B cell (primary cell): ENCODE measurements at regions not wholly inside any gene's neighbourhood (a gene's known extent, or its start where the extent isn't known, plus 50 kb on each side); places are given as distances from the start of the nearest gene placed in this dataset.

Experiments
- EZH2 ChIP-seq: IDR thresholded peaks from 2 replicates; pipeline ENCODE4 v1.6.1; 2012; ENCODE audit warnings: borderline replicate concordance, low read depth, mild to moderate bottlenecking, moderate library complexity, low read length; ENCODE audit not compliant: insufficient read depth, poor library complexity, severe bottlenecking
- TF ChIP-seq, protein P1 (sequence below): fragments of 200-600 bp; IDR thresholded peaks from one replicate; pipeline ENCODE4 v1.8.0; 2022; ENCODE audit warnings: antibody characterized with exemption, mild to moderate bottlenecking

DNA sequence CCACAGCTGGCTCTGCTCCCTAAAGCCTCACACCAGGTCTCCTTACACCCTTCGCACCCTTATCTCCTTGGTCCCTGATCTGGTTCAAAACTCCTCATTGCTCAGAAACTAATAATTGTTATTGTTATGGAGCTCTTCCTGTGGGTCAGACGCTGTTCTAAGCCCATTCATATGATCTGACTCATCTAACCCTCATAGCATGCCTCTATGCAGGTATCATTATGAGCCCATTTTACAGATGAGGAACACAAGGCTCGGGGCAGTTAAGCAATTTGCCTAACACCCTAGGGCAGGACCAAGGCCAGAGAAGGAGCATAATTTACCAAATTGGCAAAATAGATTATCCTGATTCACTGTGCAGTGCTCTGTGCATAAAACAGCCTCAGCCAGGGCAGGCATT is 51.8 kb upstream of the CCDC167 start:
- TF ChIP-seq, protein P1, sequence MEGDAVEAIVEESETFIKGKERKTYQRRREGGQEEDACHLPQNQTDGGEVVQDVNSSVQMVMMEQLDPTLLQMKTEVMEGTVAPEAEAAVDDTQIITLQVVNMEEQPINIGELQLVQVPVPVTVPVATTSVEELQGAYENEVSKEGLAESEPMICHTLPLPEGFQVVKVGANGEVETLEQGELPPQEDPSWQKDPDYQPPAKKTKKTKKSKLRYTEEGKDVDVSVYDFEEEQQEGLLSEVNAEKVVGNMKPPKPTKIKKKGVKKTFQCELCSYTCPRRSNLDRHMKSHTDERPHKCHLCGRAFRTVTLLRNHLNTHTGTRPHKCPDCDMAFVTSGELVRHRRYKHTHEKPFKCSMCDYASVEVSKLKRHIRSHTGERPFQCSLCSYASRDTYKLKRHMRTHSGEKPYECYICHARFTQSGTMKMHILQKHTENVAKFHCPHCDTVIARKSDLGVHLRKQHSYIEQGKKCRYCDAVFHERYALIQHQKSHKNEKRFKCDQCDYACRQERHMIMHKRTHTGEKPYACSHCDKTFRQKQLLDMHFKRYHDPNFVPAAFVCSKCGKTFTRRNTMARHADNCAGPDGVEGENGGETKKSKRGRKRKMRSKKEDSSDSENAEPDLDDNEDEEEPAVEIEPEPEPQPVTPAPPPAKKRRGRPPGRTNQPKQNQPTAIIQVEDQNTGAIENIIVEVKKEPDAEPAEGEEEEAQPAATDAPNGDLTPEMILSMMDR: no peak
- TF ChIP-seq EZH2: no peak
